Activated T-cell treated with anti-CD3 and anti-CD28 coated beads for 24 hours (primary cell): ENCODE measurements at regions not wholly inside any gene's neighbourhood (a gene's known extent, or its start where the extent isn't known, plus 50 kb on each side); places are given as distances from the start of the nearest gene placed in this dataset.

Source experiments
- DNase-seq: peaks from one replicate; pipeline ENCODE4 v3.0.0-alpha.2; 2020; ENCODE audit warnings: low read depth

GRCh38 chr3:8254489-8254888 lies 247.1 kb upstream of the LMCD1 start:
- no peak for DNase-seq

GRCh38 chr3:8255725-8256124 lies 245.9 kb upstream of the LMCD1 start:
- DNase-seq: no peak

GRCh38 chr3:8256441-8257071 lies 245.1 kb upstream of the LMCD1 start:
- DNase-seq: no peak

- DNase-seq: no peak
Observed at GRCh38 chr3:8261018-8261417, 240.6 kb upstream of the LMCD1 start.

- DNase-seq: no peak
Observed at GRCh38 chr3:8266730-8267131, 234.9 kb upstream of the LMCD1 start.

GRCh38 chr3:8273479-8273878 lies 228.1 kb upstream of the LMCD1 start:
- no peak for DNase-seq

GRCh38 chr3:8276056-8276455 lies 225.6 kb upstream of the LMCD1 start:
- no peak for DNase-seq

GRCh38 chr3:8276506-8276905 lies 225.1 kb upstream of the LMCD1 start:
- DNase-seq: no peak

GRCh38 chr3:8278448-8278847 lies 223.2 kb upstream of the LMCD1 start:
- no peak for DNase-seq

- no peak for DNase-seq
Observed at GRCh38 chr3:8279476-8279875, 222.1 kb upstream of the LMCD1 start.

- no peak for DNase-seq
Observed at GRCh38 chr3:8279886-8280550, 221.6 kb upstream of the LMCD1 start.

GRCh38 chr3:8282541-8283165 lies 219.0 kb upstream of the LMCD1 start:
- DNase-seq: no peak

GRCh38 chr3:8283193-8283592 lies 218.4 kb upstream of the LMCD1 start:
- DNase-seq: no peak

GRCh38 chr3:8286086-8286485 lies 215.5 kb upstream of the LMCD1 start:
- no peak for DNase-seq

GRCh38 chr3:8286749-8287148 lies 214.9 kb upstream of the LMCD1 start:
- DNase-seq: no peak

GRCh38 chr3:8290611-8291010 lies 211.0 kb upstream of the LMCD1 start:
- no peak for DNase-seq

GRCh38 chr3:8296461-8296860 lies 205.2 kb upstream of the LMCD1 start:
- DNase-seq: no peak

- DNase-seq: no peak
Observed at GRCh38 chr3:8298021-8298954, 203.3 kb upstream of the LMCD1 start.

- DNase-seq: no peak
Observed at GRCh38 chr3:8301977-8302735, 199.5 kb upstream of the LMCD1 start.

- DNase-seq: no peak
Observed at GRCh38 chr3:8303466-8303865, 198.2 kb upstream of the LMCD1 start.

GRCh38 chr3:8305371-8305770 lies 196.3 kb upstream of the LMCD1 start:
- DNase-seq: no peak
